ENCODE measurements at regions not wholly inside any gene's neighbourhood (a gene's known extent, or its start where the extent isn't known, plus 50 kb on each side); places are given as distances from the start of the nearest gene placed in this dataset.

GRCh38 chr2:187224989-187225388 lies 223.1 kb downstream of the CALCRL start:
- TF ChIP-seq CTCF (IDR thresholded peaks at IDR 0.05) = no peak
- TF ChIP-seq POLR2A (IDR thresholded peaks at IDR 0.05) = no peak
- no peak for TF ChIP-seq EP300 (IDR thresholded peaks at IDR 0.05)

Measured in tibial nerve (tissue), 4 donors.